Fibroblast of skin of left quadriceps (primary cell): ENCODE measurements at regions not wholly inside any gene's neighbourhood (a gene's known extent, or its start where the extent isn't known, plus 50 kb on each side); places are given as distances from the start of the nearest gene placed in this dataset.
"Not testable (repeated sequence)": the region's sequence is repeated elsewhere in the genome, so short reads cannot be mapped to it uniquely, and the experiment has no call there.

Experiments used
- DNase-seq, 2 experiments: peaks; one replicate each; pipeline ENCODE4 v3.0.0-alpha.2; 2013; ENCODE audit warnings: low read depth in 2 of 2

GRCh38 chr9:65420771-65421170, 135.8 kb upstream of the FOXD4L5 start:
- no peak for DNase-seq

DNA sequence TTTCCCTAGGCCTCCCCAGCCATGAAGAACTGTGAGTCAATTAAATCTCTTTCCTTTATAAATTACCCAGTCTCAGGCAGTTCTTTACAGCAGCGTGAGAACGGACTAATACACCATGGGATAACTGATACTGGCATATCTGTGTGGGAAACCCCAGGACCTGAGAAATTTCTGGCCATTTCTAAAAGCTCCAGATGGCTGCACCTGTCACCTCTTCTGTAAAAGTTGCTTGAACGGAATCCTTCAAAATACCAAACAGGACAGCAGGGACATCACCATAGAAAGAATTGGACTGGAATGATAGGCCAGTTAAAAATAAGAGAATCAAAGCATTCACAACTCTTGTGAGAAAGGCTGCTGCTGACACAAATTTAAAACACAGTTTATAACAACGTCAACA, 134.0 kb upstream of the FOXD4L5 start:
- not testable (repeated sequence) for DNase-seq

DNA sequence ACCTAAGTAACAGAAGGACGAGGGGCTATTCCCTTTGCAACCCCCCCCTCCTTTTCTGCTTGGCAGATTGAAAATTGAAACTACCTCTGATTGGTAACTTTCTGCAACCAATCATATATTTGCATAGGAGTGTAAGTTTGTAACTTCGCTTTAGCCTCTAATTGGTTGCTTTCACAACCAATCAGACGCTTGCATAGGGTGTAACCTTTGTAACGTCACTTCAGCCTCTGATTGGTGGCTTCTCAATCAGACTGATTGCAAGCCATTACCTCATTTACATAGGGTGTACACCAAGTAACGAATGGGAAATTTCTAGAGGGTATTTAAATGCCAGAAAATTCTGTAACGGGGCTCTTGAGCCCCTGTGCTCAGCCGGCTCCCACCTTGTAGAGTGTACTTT, 131.9 kb upstream of the FOXD4L5 start:
- DNase-seq = not testable (repeated sequence)

GRCh38 chr9:65414249-65414648, 129.2 kb upstream of the FOXD4L5 start:
- DNase-seq = not testable (repeated sequence)

DNA sequence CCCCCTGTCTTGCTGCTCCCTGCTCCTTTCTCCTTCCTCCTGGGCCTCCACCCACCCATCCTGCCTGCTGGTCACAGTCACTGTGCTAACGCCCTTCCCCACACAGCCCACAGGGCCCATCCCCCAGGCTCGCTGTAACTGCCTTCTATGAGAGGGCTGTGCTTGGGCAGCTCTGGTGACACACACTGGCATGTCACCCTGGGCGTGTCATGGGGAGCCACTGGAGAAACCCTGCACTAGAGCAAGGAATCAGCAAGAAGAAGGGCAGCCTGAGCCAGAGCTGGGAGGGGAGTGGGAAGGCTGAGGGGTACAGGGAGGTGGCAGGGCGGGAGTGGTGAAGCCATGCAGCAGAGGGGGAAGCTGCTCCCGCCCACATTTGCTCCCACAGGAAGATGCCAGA, 128.4 kb upstream of the FOXD4L5 start:
- DNase-seq = not testable (repeated sequence)

DNA sequence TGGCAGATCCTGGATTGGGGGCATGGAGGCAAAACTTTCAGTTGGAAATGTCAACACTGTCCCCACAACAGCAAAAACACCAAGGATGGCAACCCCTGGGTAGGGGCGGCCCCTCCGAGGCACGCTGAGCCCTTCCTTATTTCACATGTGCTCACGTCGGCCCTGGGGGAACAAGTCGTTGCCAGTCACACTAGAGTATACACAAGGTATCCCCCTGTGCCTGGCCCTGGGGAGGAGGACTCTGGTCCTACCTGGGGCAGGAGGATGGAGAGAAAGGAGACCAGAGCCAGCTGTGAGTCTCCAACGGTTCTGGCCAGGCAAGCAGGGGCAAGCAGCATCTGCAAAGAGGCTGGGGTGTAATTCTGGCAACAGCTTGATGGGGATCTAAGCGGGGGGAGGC, 126.9 kb upstream of the FOXD4L5 start:
- no peak for DNase-seq

DNA sequence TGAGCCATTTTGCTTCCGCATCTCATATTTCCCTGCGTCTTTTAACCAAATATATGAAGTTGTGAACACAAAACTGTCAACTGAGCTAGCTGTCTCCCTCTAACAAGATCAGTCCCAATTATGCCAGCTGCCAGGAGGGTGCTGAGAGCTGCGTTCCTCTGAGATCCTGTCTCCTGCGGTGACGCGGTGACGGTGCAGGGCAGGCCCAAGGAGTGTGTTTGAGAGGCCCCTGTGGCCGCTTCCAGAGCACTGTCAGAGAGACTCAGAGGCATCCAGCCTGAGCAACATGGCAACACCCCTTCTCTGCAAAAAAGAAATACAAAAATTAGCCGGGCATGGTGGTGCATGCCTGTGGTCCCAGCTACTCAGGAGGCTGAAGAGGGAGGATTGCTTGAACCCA, 126.3 kb upstream of the FOXD4L5 start:
- no peak for DNase-seq

DNA sequence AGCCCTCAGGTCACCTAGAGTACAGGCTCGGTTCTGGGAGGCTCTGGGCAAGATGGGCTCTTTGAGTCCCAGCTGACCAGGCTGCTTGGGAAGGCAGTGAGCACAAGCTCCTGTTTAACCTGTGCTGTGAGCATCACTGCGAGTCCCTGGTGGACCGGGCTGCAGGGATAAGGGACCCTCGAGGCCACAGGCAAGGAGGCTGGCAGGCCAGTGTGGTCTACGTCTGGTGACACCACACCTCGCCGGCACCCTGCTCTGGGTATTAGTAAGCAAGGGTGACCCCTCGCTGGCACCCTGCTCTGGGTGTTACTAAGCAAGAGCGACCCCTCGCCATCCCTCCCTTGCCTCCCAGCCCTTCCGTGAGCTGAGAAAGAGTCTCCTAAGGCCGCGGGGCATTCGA, 125.9 kb upstream of the FOXD4L5 start:
- no peak for DNase-seq

- DNase-seq = no peak
These were observed 124.5 kb upstream of the FOXD4L5 start for GRCh38 chr9:65409471-65409980.

DNA sequence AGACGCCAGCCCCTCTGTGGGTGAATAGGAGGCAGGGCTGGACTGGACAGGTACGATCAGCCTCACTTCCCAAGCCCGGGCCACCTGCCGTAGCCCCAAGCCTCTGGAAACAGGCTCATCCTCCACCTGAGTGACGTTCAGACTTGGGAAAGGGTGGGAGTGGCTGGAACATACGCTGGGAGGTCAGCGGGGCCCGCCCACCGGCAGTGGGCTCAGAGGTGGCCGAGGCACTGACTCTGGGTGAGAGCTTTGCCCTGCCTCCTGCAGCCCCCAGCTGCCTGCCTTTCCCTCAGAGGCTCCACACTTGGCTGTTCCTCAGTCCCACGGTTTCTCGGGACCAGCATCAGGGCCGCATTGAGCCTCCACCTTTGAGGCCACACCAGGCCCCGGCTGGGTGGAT, 123.8 kb upstream of the FOXD4L5 start:
- not testable (repeated sequence) for DNase-seq

DNA sequence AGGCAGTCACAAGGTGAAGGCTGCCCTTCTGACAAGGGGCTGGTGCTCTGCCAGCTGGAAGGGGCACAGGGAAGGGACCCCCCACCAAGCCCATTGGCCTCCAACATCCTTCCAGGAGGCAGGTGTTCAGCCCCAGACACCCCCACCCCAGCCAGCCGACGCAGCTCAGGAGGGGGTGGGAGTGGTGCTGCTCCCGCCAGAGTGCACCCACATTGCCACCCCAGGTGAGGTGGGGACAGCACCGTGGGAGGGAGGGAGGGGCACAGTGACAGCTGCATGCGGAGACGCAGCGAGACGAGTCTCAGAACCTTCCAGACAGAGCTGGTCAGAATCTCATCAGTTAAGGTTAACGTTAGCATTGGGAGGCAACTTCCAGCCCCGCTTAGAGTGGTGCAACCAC, 121.6 kb upstream of the FOXD4L5 start:
- not testable (repeated sequence) for DNase-seq

DNA sequence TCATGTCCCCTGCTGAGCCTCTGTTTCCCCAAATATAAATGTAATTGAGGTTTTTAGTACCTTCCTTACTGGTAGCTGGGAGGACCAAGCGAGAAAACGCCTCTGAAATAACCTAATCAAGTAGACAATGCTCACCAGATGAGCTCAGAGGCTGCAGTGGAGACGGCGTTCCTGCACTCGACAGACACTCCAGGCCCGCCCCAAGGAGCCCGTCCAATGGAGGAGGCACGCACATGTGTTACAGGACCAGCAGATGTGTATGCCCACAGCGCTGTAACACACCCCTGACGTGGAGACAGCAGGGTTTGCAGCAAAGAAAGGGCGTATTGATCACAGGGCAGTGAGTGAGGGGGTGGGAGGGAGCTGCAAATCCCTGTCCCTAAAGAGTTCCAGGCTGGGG, 120.8 kb upstream of the FOXD4L5 start:
- DNase-seq = not testable (repeated sequence)

GRCh38 chr9:65405253-65405652, 120.2 kb upstream of the FOXD4L5 start:
- no peak for DNase-seq

GRCh38 chr9:65404232-65405006, 119.4 kb upstream of the FOXD4L5 start:
- no peak for DNase-seq

GRCh38 chr9:65403721-65404120, 118.7 kb upstream of the FOXD4L5 start:
- no peak for DNase-seq

DNA sequence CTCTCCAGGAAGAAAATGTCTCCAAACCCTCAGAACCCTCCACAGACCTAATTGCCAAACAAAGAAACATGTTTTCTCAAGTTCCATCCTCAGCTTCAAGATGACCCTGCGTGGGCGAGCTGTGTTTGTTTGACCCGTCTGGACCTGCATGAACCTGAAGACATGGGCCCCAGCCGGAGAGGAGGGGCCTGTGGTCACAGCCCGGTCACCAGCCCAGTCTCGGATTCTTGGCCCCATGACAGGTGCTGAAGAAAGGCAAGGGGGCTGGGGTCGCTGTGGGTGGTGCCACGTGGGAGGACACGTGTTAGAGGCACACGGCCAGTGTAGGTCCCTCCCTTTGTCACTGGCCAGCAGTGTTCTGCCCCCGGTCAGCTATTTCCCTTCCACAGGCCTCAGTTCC, 118.1 kb upstream of the FOXD4L5 start:
- DNase-seq = not testable (repeated sequence)

GRCh38 chr9:65402206-65402870, 117.3 kb upstream of the FOXD4L5 start:
- DNase-seq = not testable (repeated sequence)

DNA sequence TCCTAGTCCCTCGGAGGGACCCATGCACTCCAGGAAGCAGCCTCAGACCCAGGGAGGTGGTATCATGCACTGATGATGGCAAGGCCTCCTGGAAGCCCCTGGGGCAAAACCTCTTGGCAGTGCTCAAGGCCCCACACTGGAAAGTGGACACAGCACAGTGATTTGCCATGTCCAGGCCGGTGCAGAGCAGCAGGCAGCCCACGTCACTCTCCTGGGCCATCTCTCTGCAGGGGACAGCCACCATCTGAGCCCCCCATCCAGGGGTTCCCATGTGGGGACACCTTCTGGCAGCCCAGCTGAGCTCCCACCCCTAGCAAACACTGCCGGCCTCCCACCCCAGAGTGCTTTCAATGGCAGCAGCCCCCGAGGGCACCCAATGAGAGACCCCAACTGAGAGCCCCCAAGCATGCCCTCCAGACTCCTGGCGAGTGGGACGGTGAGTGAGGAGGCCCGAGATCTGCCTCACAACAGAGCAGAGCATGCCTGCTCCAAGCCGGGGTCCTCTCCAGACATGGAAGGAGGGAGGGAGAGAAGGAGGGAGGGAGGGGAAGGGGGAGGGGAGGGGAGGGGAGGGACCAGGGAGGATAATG, 116.5 kb upstream of the FOXD4L5 start:
- DNase-seq = not testable (repeated sequence)

GRCh38 chr9:65400886-65401285, 115.9 kb upstream of the FOXD4L5 start:
- no peak for DNase-seq

- not testable (repeated sequence) for DNase-seq
These were observed 113.0 kb upstream of the FOXD4L5 start for GRCh38 chr9:65397763-65398719.

DNA sequence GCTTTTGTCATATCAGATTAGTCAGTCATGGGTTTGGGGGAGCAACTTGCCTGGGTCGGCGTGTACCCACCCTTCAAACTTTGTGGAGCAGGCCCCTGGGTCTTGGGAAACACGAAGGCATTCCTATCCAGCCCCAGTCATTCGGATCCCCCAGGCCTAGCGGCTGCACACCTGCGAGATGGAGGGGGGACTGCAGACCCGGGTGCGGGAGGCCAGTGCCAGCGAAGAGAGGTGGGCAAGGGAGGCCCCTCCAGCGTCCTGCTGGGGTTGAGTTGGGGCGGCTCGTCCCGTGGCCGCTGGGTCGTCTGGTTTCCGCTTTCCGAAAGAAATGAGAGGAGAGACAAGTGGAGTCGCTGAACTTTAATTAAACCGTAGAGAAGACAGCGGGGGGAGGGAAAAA, 112.2 kb upstream of the FOXD4L5 start:
- not testable (repeated sequence) for DNase-seq

- not testable (repeated sequence) for DNase-seq
These were observed 111.6 kb upstream of the FOXD4L5 start for GRCh38 chr9:65396601-65397000.
